ENCODE measurements at regions not wholly inside any gene's neighbourhood (a gene's known extent, or its start where the extent isn't known, plus 50 kb on each side); places are given as distances from the start of the nearest gene placed in this dataset.

DNA sequence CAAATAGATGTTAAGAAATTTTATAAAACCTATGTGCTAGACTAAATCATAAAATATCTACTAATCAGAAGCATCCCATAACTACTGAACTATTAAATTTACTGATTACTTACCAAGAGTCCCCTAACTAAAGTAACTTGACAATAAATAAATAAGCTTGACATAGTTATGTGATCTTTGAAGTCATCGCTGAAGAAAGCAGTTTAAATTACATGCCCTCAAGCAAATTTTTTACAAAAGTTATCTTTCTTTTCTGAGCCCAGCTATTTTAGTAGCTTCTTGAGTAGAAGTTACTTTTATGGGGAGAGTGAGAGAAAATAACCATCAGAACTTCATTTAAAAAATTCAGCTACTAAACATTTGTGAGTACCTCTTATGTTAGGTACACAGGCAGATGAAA, 150.9 kb upstream of the FAM241A start:
- no peak for TF ChIP-seq CTCF (IDR thresholded peaks at IDR 0.05)
- Mint-ChIP-seq H3K4me1 (ENCODE audit: low read depth) (no peaks in the 10 kb centered on the region), H3K27ac (ENCODE audit: unreplicated experiment) (no peak overlapping the region), H3K9me3 (ENCODE audit: low read depth) (no peaks in the 10 kb centered on the region), H3K4me3 (ENCODE audit: unreplicated experiment) (no peak overlapping the region), H3K36me3 (ENCODE audit: low read depth) (no peaks in the 10 kb centered on the region), H3K27me3 (ENCODE audit: low read depth) (peaks cover 36% of the 10 kb centered on the region)
- no peak for DNase-seq (ENCODE audit: low spot score)

GRCh38 chr4:111997785-111998184, 147.5 kb upstream of the FAM241A start:
- Mint-ChIP-seq H3K4me1 (ENCODE audit: low read depth) (no peaks in the 10 kb centered on the region), H3K4me3 (ENCODE audit: unreplicated experiment) (no peak overlapping the region), H3K36me3 (ENCODE audit: low read depth) (no peaks in the 10 kb centered on the region), H3K27me3 (ENCODE audit: low read depth) (peaks cover 30% of the 10 kb centered on the region), H3K27ac (ENCODE audit: unreplicated experiment) (no peak overlapping the region), H3K9me3 (ENCODE audit: low read depth) (no peaks in the 10 kb centered on the region)
- no peak for TF ChIP-seq CTCF (IDR thresholded peaks at IDR 0.05)
- DNase-seq (ENCODE audit: low spot score) = no peak

GRCh38 chr4:111999801-112000200, 145.5 kb upstream of the FAM241A start:
- H3K27ac Mint-ChIP-seq (ENCODE audit: unreplicated experiment) = no peak overlapping the region
- no peaks in the 10 kb centered on the region for H3K36me3 Mint-ChIP-seq (ENCODE audit: low read depth)
- DNase-seq (ENCODE audit: low spot score) = no peak
- no peak overlapping the region for H3K4me3 Mint-ChIP-seq (ENCODE audit: unreplicated experiment)
- H3K4me1 Mint-ChIP-seq (ENCODE audit: low read depth) = no peaks in the 10 kb centered on the region
- TF ChIP-seq CTCF (IDR thresholded peaks at IDR 0.05) = no peak
- H3K27me3 Mint-ChIP-seq (ENCODE audit: low read depth) = peaks cover 28% of the 10 kb centered on the region
- H3K9me3 Mint-ChIP-seq (ENCODE audit: low read depth) = no peaks in the 10 kb centered on the region

DNA sequence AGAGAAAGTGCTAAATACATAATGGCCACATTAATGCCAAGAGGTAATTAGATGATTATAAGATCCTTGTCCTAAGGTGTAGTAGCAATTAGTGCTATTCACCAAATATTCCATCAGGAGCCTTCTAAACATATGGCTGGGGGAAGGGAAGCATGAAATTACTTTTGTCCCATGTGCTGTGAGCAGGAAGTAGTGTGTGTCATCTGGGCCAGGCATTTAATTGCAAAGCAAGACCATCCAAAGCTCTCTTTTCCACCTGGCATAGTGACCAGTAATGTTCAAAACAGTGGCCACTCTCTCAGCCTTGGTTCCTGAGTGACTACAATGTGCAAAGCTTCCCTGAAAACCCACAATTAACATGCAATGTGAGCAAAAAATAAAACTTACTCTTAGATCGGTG, 144.2 kb upstream of the FAM241A start:
- peaks cover 21% of the 10 kb centered on the region for H3K27me3 Mint-ChIP-seq (ENCODE audit: low read depth)
- H3K36me3 Mint-ChIP-seq (ENCODE audit: low read depth) = no peaks in the 10 kb centered on the region
- no peaks in the 10 kb centered on the region for H3K4me1 Mint-ChIP-seq (ENCODE audit: low read depth)
- DNase-seq (ENCODE audit: low spot score) = no peak
- no peaks in the 10 kb centered on the region for H3K9me3 Mint-ChIP-seq (ENCODE audit: low read depth)
- no peak overlapping the region for H3K4me3 Mint-ChIP-seq (ENCODE audit: unreplicated experiment)
- TF ChIP-seq CTCF (IDR thresholded peaks at IDR 0.05) = no peak
- H3K27ac Mint-ChIP-seq (ENCODE audit: unreplicated experiment) = no peak overlapping the region

- peaks cover 26% of the 10 kb centered on the region for H3K27me3 Mint-ChIP-seq (ENCODE audit: low read depth)
- H3K4me3 Mint-ChIP-seq (ENCODE audit: unreplicated experiment) = no peak overlapping the region
- no peak overlapping the region for H3K27ac Mint-ChIP-seq (ENCODE audit: unreplicated experiment)
- H3K36me3 Mint-ChIP-seq (ENCODE audit: low read depth) = no peaks in the 10 kb centered on the region
- DNase-seq (ENCODE audit: low spot score) = no peak
- H3K9me3 Mint-ChIP-seq (ENCODE audit: low read depth) = no peaks in the 10 kb centered on the region
- no peak for TF ChIP-seq CTCF (IDR thresholded peaks at IDR 0.05)
- no peaks in the 10 kb centered on the region for H3K4me1 Mint-ChIP-seq (ENCODE audit: low read depth)
Measured at GRCh38 chr4:112002248-112002661, 143.0 kb upstream of the FAM241A start.
